K562 (cell line): ENCODE measurements at regions not wholly inside any gene's neighbourhood (a gene's known extent, or its start where the extent isn't known, plus 50 kb on each side); places are given as distances from the start of the nearest gene placed in this dataset.
A peak's percentile ranks its signal among the peaks of the same experiment; 100 is the strongest.

ENCODE experiments used
- CBX1 ChIP-seq: sonication (generic); IDR thresholded peaks from 2 replicates; pipeline ENCODE4 v1.6.1; 2016; ENCODE audit warnings: antibody characterized with exemption, low read depth, mild to moderate bottlenecking
- CREB3 ChIP-seq: fragments of 450-650 bp; conservative IDR thresholded peaks from 2 replicates; pipeline ENCODE4 v1.6.1; 2016; ENCODE audit warnings: missing genetic modification characterization, low read depth, mild to moderate bottlenecking, missing compliant biosample characterization, moderate library complexity
- CXXC5 ChIP-seq: fragments of 250-450 bp; sonication (Bioruptor Pico); IDR thresholded peaks from 2 replicates; pipeline ENCODE4 v1.8.0; 2022; ENCODE audit warnings: inconsistent platforms, mild to moderate bottlenecking, moderate library complexity
- EHMT2 ChIP-seq: fragments of 450-650 bp; IDR thresholded peaks from 2 replicates; pipeline ENCODE4 v1.6.1; 2018; ENCODE audit warnings: antibody characterized with exemption
- FOXK2 ChIP-seq, 2 experiments: fragments of 450-650 bp; IDR thresholded peaks in 1 of 2; conservative IDR thresholded peaks in 1 of 2; 2 replicates each; pipeline ENCODE4 v1.6.1; 2016; ENCODE audit warnings: low read depth in 2 of 2, mild to moderate bottlenecking in 1 of 2
- KAT2B ChIP-seq: IDR thresholded peaks from one replicate; pipeline ENCODE4 v1.6.1; 2012; ENCODE audit warnings: low read depth, mild to moderate bottlenecking, control low read depth, inconsistent platforms, low read length, moderate library complexity
- LEF1 ChIP-seq: fragments of 450-650 bp; IDR thresholded peaks from 2 replicates; pipeline ENCODE4 v1.6.1; 2016; ENCODE audit warnings: mild to moderate bottlenecking
- NFE2L1 ChIP-seq: fragments of 450-650 bp; IDR thresholded peaks from 2 replicates; pipeline ENCODE4 v1.6.1; 2016; ENCODE audit warnings: missing genetic modification characterization, low read depth, mild to moderate bottlenecking, missing compliant biosample characterization, moderate library complexity, borderline replicate concordance
- NR2C1 ChIP-seq, 2 experiments: fragments of 450-650 bp; IDR thresholded peaks; 2 replicates each; pipeline ENCODE4 v1.6.1; 2017; ENCODE audit warnings: mild to moderate bottlenecking in 2 of 2, antibody characterized with exemption in 1 of 2, inconsistent platforms in 1 of 2, missing compliant biosample characterization in 1 of 2, missing genetic modification characterization in 1 of 2
- NR2C2 ChIP-seq, 2 experiments: fragments of 200-800 bp in 1 of 2; sonication (Bioruptor generic) in 1 of 2; sonication (generic) in 1 of 2; formaldehyde crosslinking in 1 of 2; IDR thresholded peaks; 2 replicates each; pipeline versions ENCODE4 v1.6.1 to v1.8.0; 2016 to 2022; ENCODE audit warnings: mild to moderate bottlenecking in 1 of 2, missing compliant biosample characterization in 1 of 2, missing genetic modification characterization in 1 of 2, missing genetic modification reagents in 1 of 2
- OTX1 ChIP-seq: fragments of 450-650 bp; formaldehyde crosslinking; IDR thresholded peaks from 2 replicates; pipeline ENCODE4 v1.4.0; 2022; ENCODE audit warnings: mild to moderate bottlenecking
- POLR2AphosphoS5 ChIP-seq: IDR thresholded peaks from 2 replicates; pipeline ENCODE4 v1.6.1; 2011; ENCODE audit warnings: mild to moderate bottlenecking, low read depth, low read length, moderate library complexity; ENCODE audit not compliant: control insufficient read depth, insufficient read depth
- PRDM10 ChIP-seq: fragments of 450-650 bp; IDR thresholded peaks from 2 replicates; pipeline ENCODE4 v1.6.1; 2018; ENCODE audit not compliant: partially characterized antibody
- RCOR1 ChIP-seq, 2 experiments: IDR thresholded peaks; 2 replicates each; pipeline ENCODE4 v1.6.1; 2012; ENCODE audit warnings: low read depth in 2 of 2, low read length in 2 of 2, borderline replicate concordance in 1 of 2, improper control_type of control experiment in 1 of 2
- SIN3A ChIP-seq, 2 experiments: fragments of 150-350 bp in 1 of 2; IDR thresholded peaks; 2 replicates each; pipeline ENCODE4 v1.6.1; 2011 to 2016; ENCODE audit warnings: borderline replicate concordance in 2 of 2, low read depth in 2 of 2, low read length in 2 of 2, mild to moderate bottlenecking in 2 of 2, moderate library complexity in 2 of 2; ENCODE audit not compliant: control insufficient read depth in 1 of 2
- SMARCA4 ChIP-seq: fragments of 450-650 bp; IDR thresholded peaks from 2 replicates; pipeline ENCODE4 v1.6.1; 2016
- SOX6 ChIP-seq: fragments of 450-650 bp; IDR thresholded peaks from 2 replicates; pipeline ENCODE4 v1.6.1; 2014; ENCODE audit warnings: mild to moderate bottlenecking
- TBL1XR1 ChIP-seq, 2 experiments: IDR thresholded peaks; 2 replicates each; pipeline ENCODE4 v1.6.1; 2012; ENCODE audit warnings: improper control_type of control experiment in 2 of 2, low read length in 2 of 2, mild to moderate bottlenecking in 1 of 2
- XRCC3 ChIP-seq: fragments of 450-650 bp; IDR thresholded peaks from 2 replicates; pipeline ENCODE4 v1.6.1; 2017; ENCODE audit warnings: mild to moderate bottlenecking, moderate library complexity

- no peak for TF ChIP-seq SIN3A (IDR thresholded peaks at IDR 0.05; ENCODE audit: borderline replicate concordance in 2 of 2, control insufficient read depth in 1 of 2, low read depth in 2 of 2, low read length in 2 of 2)
- peak; percentile 10 to 79; a peak in 3 of 4 replicates for TF ChIP-seq RCOR1 (IDR thresholded peaks at IDR 0.05; ENCODE audit: borderline replicate concordance in 1 of 2, low read depth in 2 of 2, low read length in 2 of 2)
- no peak for TF ChIP-seq NFE2L1 (tag)
- 0 out of 4 replicates have a peak, but pooled peaks of 1 of the 2 experiments have one; percentile 14 for TF ChIP-seq TBL1XR1 (IDR thresholded peaks at IDR 0.05; ENCODE audit: low read length in 2 of 2)
- TF ChIP-seq POLR2AphosphoS5, result no peak
- TF ChIP-seq NR2C1 (IDR thresholded peaks at IDR 0.05), result 0 out of 2 replicates have a peak, but pooled peaks have one; percentile 22
- peak; percentile 49; the same call in 1 of the 2 replicates for TF ChIP-seq NR2C1 (tag; IDR thresholded peaks at IDR 0.05)
- 0 out of 4 replicates have a peak, but pooled peaks of 1 of the 2 experiments have one; percentile 35 for TF ChIP-seq FOXK2 (conservative IDR thresholded peaks at IDR 0.05 in 1 of 2, IDR thresholded peaks at IDR 0.05 in 1 of 2; ENCODE audit: low read depth in 2 of 2)
- TF ChIP-seq CBX1, result no peak
- TF ChIP-seq CREB3 (tag), result no peak
- peak; percentile 51; the same call in 1 of the 2 replicates for TF ChIP-seq CXXC5 (CRISPR knock-in tag)
- TF ChIP-seq SMARCA4, result 0 out of 2 replicates have a peak, but pooled peaks have one; percentile 24
- TF ChIP-seq SOX6, result peak; percentile 60
- TF ChIP-seq PRDM10, result peak; percentile 93
- no peak for TF ChIP-seq KAT2B
- peak; percentile 63; the same call in 1 of the 2 replicates for TF ChIP-seq LEF1
- TF ChIP-seq XRCC3, result no peak
- TF ChIP-seq OTX1, result no peak
- no peak for TF ChIP-seq NR2C2 (CRISPR knock-in tag; IDR thresholded peaks at IDR 0.05)
- TF ChIP-seq NR2C2 (tag; IDR thresholded peaks at IDR 0.05), result no peak
- peak; percentile 76; the same call in 1 of the 2 replicates for TF ChIP-seq EHMT2
Observed at GRCh38 chr1:226798427-226799411, 59.6 kb upstream of the ITPKB start (continued).
